GM19193 (cell line): ENCODE measurements at regions not wholly inside any gene's neighbourhood (a gene's known extent, or its start where the extent isn't known, plus 50 kb on each side); places are given as distances from the start of the nearest gene placed in this dataset.

Experiments used
- POLR2A ChIP-seq: IDR thresholded peaks from 4 replicates; pipeline ENCODE4 v1.6.1; 2011; ENCODE audit not compliant: insufficient read depth, insufficient read length; ENCODE audit errors: extremely low read depth

DNA sequence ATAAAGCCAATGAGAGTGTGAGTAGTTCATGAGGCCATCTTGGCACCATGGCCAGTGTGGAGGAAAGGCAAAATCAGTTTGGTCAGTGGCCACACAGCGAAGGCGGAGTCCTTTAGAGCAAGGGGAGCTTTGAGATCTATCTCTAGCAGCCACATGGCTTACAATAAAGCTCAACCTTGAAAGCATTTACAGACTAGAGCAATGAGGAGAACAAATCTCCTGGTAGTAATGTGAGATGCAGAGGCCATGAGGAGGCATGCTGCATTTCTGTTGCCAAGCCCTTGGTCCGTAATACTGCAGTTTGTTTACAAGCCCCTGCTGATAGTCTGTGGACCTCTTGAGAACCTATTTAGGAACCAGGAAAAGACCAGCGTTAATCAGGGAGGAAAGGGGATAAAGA is 381.5 kb upstream of the C2CD4B start:
- no peak for TF ChIP-seq POLR2A

DNA sequence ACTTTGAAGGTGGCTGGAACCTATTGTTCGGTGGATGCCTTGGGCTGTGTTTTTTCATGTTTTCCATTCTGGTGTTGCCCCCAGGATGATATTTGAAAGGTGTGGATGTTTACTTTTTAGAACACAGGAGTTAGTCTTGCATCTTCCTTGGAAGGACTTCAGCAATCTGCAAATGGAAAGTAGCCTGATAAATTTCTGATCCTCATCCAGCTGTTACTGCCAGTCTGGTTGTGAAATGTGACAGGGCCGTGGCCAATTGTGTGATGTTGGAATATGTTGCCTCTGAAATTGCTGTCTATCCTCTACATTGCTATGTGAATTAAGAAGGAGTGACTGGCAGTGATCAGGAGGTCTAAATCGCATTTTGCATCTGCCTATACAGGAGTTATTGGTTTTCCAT is 382.5 kb upstream of the C2CD4B start:
- no peak for TF ChIP-seq POLR2A

DNA sequence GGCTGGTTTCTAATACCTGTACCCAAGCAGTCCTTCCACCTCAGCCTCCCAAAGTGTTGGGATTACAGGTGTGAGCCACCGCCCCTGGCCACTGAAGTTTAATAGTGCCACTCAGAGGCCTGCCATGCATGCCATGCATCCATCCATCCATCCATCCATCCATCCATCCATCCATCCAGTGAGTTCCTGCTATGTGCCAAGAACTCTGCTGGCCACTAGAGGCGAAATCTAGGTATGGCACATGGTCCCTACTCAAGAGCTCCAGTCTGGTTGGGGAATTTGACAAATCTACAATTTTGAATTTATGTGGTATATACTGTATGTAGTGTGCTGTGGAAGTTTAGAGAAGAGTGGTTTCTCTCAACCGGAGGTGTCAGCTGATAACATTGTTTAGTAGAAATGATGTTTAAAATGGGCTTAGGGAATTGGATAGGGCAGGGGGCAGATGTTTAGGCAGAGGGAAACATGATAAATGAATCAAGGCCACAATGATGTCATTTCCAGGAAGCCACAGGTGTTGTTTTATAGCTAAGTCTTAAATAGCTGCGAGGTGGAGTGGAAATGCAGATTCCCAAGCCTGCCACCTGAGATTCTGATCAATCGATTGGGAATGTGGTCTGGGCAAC is 384.4 kb upstream of the C2CD4B start:
- TF ChIP-seq POLR2A = no peak

DNA sequence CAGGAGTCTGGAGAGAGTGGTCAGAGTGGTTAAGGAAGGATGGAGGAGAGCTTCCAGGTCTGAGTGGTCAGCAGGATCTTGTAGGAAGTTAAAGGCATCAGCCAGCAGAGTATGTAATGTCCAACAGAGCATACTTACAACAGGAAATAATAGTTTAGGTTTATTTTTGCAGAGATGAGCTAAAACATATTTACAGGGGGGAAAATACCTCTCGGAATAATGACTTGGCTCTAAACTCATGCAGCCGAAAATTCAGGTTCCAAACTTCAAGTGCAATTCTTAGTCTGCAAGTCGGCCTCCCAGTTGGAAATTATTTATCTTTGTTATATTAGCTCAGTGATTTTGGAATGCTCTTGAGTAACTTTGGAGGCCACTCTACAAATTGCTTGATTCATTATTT is 385.0 kb upstream of the C2CD4B start:
- TF ChIP-seq POLR2A = no peak

GRCh38 chr15:62552444-62552843 is 387.4 kb upstream of the C2CD4B start:
- no peak for TF ChIP-seq POLR2A

GRCh38 chr15:62553911-62554563 is 389.0 kb upstream of the C2CD4B start:
- no peak for TF ChIP-seq POLR2A

GRCh38 chr15:62558640-62559380 is 393.7 kb upstream of the C2CD4B start:
- TF ChIP-seq POLR2A = no peak

- TF ChIP-seq POLR2A = no peak
Observed at GRCh38 chr15:62559381-62559733, 394.3 kb upstream of the C2CD4B start.

- TF ChIP-seq POLR2A = no peak
Observed at GRCh38 chr15:62561059-62561519, 396.0 kb upstream of the C2CD4B start.

DNA sequence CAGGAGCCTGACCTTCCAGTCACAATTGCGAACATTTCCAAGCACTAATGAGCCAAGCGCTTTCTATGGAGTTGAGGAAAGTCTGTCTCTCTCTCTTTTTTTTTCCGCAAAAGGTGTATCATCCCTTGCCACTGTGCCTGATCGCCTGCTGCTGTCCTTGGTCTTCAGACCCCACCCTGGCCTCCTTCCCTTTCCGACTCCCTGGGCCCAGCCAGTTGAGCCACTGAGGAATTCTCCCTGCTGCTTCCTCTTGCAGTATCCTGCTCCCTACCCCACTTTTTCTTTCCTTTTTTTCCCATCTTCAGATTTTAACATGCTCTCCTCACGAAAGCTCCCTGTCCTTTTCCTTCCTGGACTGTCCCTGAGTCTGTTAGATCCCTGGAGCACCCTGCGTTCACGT is 396.5 kb upstream of the C2CD4B start:
- no peak for TF ChIP-seq POLR2A

DNA sequence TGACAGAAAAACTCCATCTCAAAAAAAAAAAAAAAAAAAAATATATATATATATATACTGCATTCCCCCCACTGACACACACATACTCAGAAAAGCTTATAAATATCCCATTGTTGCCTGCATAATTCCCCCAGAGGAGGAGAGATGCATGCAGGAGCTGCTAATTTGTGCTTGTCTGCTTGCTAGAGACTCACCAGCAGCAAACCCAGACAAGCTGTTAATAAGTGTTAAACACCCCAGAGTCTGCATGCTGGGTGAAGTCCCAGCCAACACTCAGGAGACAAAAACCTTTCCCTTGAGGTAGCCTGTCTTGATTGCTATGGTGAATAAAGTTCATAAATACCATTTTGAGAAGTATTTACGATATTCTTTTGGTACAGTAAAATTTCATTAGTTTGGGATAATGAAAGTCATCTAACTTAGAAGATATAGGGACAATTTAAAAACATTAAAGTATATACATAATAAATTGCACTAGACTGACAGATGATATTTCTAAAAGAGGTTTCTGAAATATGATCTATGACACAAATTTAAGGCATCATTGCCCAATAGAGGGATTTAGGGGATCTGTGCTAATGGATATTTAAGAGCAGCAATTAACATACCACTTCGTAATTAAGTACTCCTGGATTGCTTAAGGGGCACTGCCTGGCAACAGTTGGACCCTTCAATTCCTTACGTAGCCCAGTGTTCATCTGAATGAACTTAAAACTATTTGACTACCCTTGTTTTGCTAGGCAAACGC is 400.0 kb upstream of the C2CD4B start:
- TF ChIP-seq POLR2A = no peak

DNA sequence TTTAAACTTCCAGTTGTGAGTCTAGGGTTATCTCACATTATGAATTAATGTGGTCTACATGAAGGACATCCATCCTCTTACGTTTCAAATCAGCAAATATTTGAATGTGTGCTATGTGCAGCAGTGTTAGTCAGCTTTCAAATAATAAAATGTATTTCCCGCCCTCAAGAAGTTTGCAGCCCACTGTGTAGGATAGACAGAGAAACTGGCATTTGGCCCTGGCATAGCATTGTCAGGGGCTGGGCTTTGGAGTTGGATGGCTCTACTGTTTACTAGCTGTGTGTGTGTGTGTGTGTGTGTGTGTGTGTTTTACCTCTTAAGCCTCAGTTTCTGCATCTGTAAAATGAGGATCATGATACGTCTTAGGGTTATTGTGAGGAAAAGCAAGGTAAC is 400.5 kb upstream of the C2CD4B start:
- TF ChIP-seq POLR2A = no peak

- TF ChIP-seq POLR2A = no peak
Observed at GRCh38 chr15:62566248-62566647, 401.2 kb upstream of the C2CD4B start.

DNA sequence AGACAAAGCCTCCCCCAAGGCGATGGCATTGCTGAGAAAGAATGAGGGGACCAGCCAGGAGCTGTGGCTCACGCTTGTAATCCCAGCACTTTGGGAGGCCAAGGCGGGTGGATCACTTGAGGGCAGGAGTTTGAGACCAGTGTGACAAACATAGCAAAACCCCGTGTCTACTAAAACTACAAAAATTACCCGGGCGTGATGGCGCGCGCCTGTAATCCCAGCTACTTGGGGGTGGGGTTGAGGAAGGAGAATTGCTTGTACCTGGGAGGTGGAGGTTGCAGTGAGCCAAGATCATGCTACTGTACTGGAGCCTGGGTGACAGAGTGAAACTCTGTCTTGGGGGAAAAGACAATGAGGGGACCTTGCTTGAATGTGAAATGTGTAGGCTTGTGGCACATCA is 402.4 kb upstream of the C2CD4B start:
- TF ChIP-seq POLR2A = no peak

GRCh38 chr15:62568004-62568403 is 402.9 kb upstream of the C2CD4B start:
- no peak for TF ChIP-seq POLR2A
